Activated CD4-positive, alpha-beta memory T cell treated with anti-CD3 and anti-CD28 coated beads, Interleukin-2, amount 10 ng/mL, durations not matched to agents 7 days and 5 days (primary cell): ENCODE measurements at regions not wholly inside any gene's neighbourhood (a gene's known extent, or its start where the extent isn't known, plus 50 kb on each side); places are given as distances from the start of the nearest gene placed in this dataset.

Experiments
- CTCF ChIA-PET: fragments of 350-600 bp; sonication (Branson Sonifier 250); formaldehyde crosslinking; loops from one replicate; lab custom pipeline; 2021; ENCODE audit warnings: antibody characterized with exemption, inconsistent platforms; lab: Charles Lee
- POLR2A ChIA-PET: fragments of 350-600 bp; sonication (Branson Sonifier 250); formaldehyde crosslinking; loops from one replicate; lab custom pipeline; 2021; ENCODE audit warnings: antibody characterized with exemption; lab: Charles Lee
- DNase-seq: peaks from one replicate; pipeline ENCODE4 v3.0.0-alpha.2; 2020
- H3K27ac Mint-ChIP-seq: one replicate; pipeline ENCODE4 v1.8.0; 2021; ENCODE audit warnings: mild to moderate bottlenecking, mixed read lengths
- H3K27me3 Mint-ChIP-seq: one replicate; pipeline ENCODE4 v1.8.0; 2021; ENCODE audit warnings: mixed read lengths
- H3K36me3 Mint-ChIP-seq: one replicate; pipeline ENCODE4 v1.8.0; 2021; ENCODE audit warnings: low read depth, mixed read lengths
- H3K4me1 Mint-ChIP-seq: one replicate; pipeline ENCODE4 v1.8.0; 2021; ENCODE audit warnings: mixed read lengths
- H3K4me3 Mint-ChIP-seq: one replicate; pipeline ENCODE4 v1.8.0; 2021; ENCODE audit warnings: mild to moderate bottlenecking, mixed read lengths
- H3K9me3 Mint-ChIP-seq: one replicate; pipeline ENCODE4 v1.8.0; 2021; ENCODE audit warnings: mixed read lengths

DNA sequence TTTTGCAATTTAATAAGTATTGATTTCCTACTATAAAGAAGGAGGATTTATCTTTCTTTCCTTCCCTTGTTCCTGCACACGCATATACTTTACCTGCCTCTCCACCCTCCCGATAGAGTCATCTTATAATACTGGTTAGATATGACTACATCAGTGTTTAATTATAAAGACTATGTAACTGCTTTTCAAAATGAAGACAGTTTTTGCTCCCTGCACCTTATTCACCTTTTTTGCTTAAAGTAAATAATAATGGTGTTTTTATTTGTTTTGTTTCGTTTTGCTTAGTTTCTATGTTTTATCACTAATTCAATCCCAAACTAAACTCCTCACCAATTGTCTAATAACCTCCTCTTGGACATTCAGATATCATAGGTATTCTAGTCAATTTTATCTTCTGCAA lies 101.9 kb upstream of the RORA start:
- no peak overlapping the region for H3K27ac Mint-ChIP-seq
- no peak for DNase-seq
- POLR2A ChIA-PET, result no interaction called here
- no peak overlapping the region for H3K4me3 Mint-ChIP-seq
- H3K9me3 Mint-ChIP-seq, result no peaks in the 10 kb centered on the region
- no peaks in the 10 kb centered on the region for H3K4me1 Mint-ChIP-seq
- H3K36me3 Mint-ChIP-seq, result no peaks in the 10 kb centered on the region
- CTCF ChIA-PET, result no interaction called here
- peaks cover 2% of the 10 kb centered on the region for H3K27me3 Mint-ChIP-seq

GRCh38 chr15:61327019-61327631 lies 98.0 kb upstream of the RORA start:
- POLR2A ChIA-PET, result no interaction called here
- H3K4me1 Mint-ChIP-seq, result no peaks in the 10 kb centered on the region
- no peak overlapping the region for H3K4me3 Mint-ChIP-seq
- H3K27me3 Mint-ChIP-seq, result peaks cover 4% of the 10 kb centered on the region
- no peak overlapping the region for H3K27ac Mint-ChIP-seq
- no peaks in the 10 kb centered on the region for H3K36me3 Mint-ChIP-seq
- no peaks in the 10 kb centered on the region for H3K9me3 Mint-ChIP-seq
- DNase-seq, result no peak
- CTCF ChIA-PET, result no interaction called here

DNA sequence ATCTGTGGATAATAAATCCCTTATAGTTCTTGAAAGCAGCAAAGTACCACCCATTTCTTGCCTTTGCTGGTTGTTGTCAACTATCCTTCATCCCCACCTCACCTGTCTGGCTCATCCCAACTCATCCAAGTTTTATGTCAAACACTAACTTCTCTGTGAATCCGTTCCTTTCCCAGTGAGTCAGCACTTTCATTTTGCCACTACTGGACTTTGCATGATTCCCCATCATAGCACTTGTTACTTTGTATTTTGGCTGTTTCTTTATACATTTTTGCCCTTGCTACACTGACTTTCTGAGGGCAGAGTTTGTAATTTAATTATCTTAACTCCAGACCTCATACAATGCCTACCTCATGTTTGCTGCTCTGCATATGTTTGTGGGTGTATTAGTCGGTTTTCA lies 90.8 kb upstream of the RORA start:
- no peak overlapping the region for H3K4me3 Mint-ChIP-seq
- POLR2A ChIA-PET, result no interaction called here
- no peak overlapping the region for H3K27ac Mint-ChIP-seq
- no peaks in the 10 kb centered on the region for H3K9me3 Mint-ChIP-seq
- CTCF ChIA-PET, result no interaction called here
- no peak for DNase-seq
- peaks cover 2% of the 10 kb centered on the region for H3K27me3 Mint-ChIP-seq
- no peaks in the 10 kb centered on the region for H3K36me3 Mint-ChIP-seq
- no peaks in the 10 kb centered on the region for H3K4me1 Mint-ChIP-seq

- Mint-ChIP-seq H3K27me3 (peaks cover under 1% of the 10 kb centered on the region), H3K4me3 (no peak overlapping the region), H3K36me3 (no peaks in the 10 kb centered on the region), H3K27ac (no peak overlapping the region), H3K4me1 (no peaks in the 10 kb centered on the region), H3K9me3 (no peaks in the 10 kb centered on the region)
- CTCF ChIA-PET, result no interaction called here
- no peak for DNase-seq
- POLR2A ChIA-PET, result no interaction called here
Measured at GRCh38 chr15:61318802-61319525, 89.9 kb upstream of the RORA start.

GRCh38 chr15:61318301-61318700 lies 89.2 kb upstream of the RORA start:
- ChIA-PET CTCF (no interaction called here), POLR2A (no interaction called here)
- no peak for DNase-seq
- Mint-ChIP-seq H3K27me3 (no peaks in the 10 kb centered on the region), H3K27ac (no peak overlapping the region), H3K4me1 (no peaks in the 10 kb centered on the region), H3K9me3 (no peaks in the 10 kb centered on the region), H3K4me3 (no peak overlapping the region), H3K36me3 (no peaks in the 10 kb centered on the region)

- CTCF ChIA-PET, result no interaction called here
- Mint-ChIP-seq H3K36me3 (no peaks in the 10 kb centered on the region), H3K4me1 (no peaks in the 10 kb centered on the region), H3K27ac (no peak overlapping the region), H3K4me3 (no peak overlapping the region), H3K9me3 (no peaks in the 10 kb centered on the region), H3K27me3 (no peaks in the 10 kb centered on the region)
- POLR2A ChIA-PET, result no interaction called here
- no peak for DNase-seq
Measured at GRCh38 chr15:61315471-61315870, 86.4 kb upstream of the RORA start.

- Mint-ChIP-seq H3K36me3 (no peaks in the 10 kb centered on the region), H3K27me3 (no peaks in the 10 kb centered on the region), H3K9me3 (no peaks in the 10 kb centered on the region), H3K4me3 (no peak overlapping the region), H3K27ac (no peak overlapping the region), H3K4me1 (no peaks in the 10 kb centered on the region)
- no peak for DNase-seq
- POLR2A ChIA-PET, result no interaction called here
- CTCF ChIA-PET, result no interaction called here
Measured at GRCh38 chr15:61314427-61314826, 85.3 kb upstream of the RORA start.

DNA sequence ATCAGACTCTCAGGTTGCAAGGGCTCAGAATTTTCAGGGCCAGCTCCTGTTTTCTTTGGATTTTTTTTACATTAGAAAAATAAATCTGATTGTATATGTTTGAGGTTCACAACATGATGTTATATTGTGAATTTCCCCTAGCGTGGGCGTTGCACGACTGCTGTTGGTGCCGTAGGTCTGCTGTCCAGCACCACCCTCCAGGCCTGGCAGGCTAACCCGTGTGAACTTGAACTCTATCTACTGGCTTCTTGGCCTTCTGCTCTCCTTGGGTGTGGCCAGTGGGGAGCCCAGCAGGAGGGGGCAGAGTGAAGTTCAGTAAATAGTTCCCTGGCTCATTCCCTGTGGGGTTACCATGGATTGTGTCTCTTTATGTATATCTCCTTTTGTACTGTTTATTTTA lies 80.5 kb upstream of the RORA start:
- Mint-ChIP-seq H3K36me3 (no peaks in the 10 kb centered on the region), H3K4me1 (no peaks in the 10 kb centered on the region), H3K9me3 (no peaks in the 10 kb centered on the region), H3K27ac (no peak overlapping the region), H3K4me3 (no peak overlapping the region), H3K27me3 (no peaks in the 10 kb centered on the region)
- ChIA-PET POLR2A (no interaction called here), CTCF (no interaction called here)
- no peak for DNase-seq

DNA sequence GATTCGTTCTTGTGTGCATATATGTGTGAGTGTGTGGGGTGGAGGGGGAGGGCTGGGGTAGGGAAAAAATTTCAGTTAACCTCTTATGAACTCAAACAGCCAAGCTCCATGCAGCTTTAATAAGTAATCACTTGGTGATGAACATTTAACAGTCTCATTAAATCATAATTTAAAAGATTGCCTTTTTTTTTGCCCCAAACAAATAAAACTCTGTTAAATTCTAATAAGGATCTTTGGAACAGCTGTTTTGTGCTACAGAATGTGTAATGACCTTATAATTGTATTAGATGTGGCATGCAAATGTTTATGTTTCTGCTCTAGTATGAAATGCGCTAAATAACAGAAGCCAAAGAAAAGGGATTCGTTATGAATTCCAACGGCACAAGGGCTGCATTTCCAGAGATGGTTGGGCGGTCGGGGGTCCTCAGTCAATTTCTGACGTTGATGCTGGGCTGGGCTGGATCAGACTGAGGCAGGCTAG lies 80.0 kb upstream of the RORA start:
- H3K4me1 Mint-ChIP-seq, result no peaks in the 10 kb centered on the region
- POLR2A ChIA-PET, result no interaction called here
- no peaks in the 10 kb centered on the region for H3K27me3 Mint-ChIP-seq
- H3K36me3 Mint-ChIP-seq, result no peaks in the 10 kb centered on the region
- no peak overlapping the region for H3K27ac Mint-ChIP-seq
- H3K4me3 Mint-ChIP-seq, result no peak overlapping the region
- H3K9me3 Mint-ChIP-seq, result no peaks in the 10 kb centered on the region
- CTCF ChIA-PET, result no interaction called here
- no peak for DNase-seq

DNA sequence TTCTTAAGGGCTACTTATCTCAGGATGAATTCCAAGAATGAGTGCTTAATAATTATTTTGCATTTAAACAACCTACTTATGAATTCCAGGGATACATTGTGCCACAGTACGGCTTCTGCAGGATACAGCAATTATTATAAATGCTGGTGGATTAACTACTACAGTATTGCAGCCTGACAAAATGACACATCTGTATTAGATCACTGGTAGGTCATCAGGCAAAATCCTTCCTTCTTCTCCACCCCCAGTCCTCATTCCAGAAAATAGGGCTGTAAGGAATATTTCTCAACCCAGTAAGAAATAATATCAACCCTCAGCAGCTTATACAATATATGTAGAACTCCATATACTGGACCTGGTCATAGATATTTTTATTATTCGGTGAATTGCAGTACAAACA lies 79.3 kb upstream of the RORA start:
- DNase-seq, result no peak
- no peak overlapping the region for H3K27ac Mint-ChIP-seq
- no peaks in the 10 kb centered on the region for H3K9me3 Mint-ChIP-seq
- H3K27me3 Mint-ChIP-seq, result no peaks in the 10 kb centered on the region
- ChIA-PET CTCF (no interaction called here), POLR2A (no interaction called here)
- H3K36me3 Mint-ChIP-seq, result no peaks in the 10 kb centered on the region
- H3K4me3 Mint-ChIP-seq, result no peak overlapping the region
- no peaks in the 10 kb centered on the region for H3K4me1 Mint-ChIP-seq

DNA sequence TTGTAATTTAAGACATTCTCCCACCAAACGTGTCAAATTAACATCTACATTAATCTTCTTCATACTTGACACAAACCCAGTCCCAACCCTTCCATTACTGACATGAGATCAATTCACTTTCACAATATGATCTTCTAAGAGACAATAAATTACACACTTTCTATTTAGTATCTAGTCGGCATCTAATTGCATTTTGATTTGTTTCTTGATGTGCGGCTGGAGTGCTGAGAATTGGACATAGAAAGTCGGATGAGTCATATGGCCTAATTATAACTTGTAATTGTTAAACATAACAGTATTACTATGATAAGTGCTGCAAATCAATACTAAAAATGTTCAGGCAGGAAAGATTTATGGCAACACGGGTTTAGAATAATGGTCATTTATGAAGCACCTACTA lies 78.4 kb upstream of the RORA start:
- ChIA-PET CTCF (no interaction called here), POLR2A (no interaction called here)
- Mint-ChIP-seq H3K27me3 (no peaks in the 10 kb centered on the region), H3K4me3 (no peak overlapping the region), H3K27ac (no peak overlapping the region), H3K4me1 (no peaks in the 10 kb centered on the region), H3K36me3 (no peaks in the 10 kb centered on the region), H3K9me3 (no peaks in the 10 kb centered on the region)
- DNase-seq, result no peak

DNA sequence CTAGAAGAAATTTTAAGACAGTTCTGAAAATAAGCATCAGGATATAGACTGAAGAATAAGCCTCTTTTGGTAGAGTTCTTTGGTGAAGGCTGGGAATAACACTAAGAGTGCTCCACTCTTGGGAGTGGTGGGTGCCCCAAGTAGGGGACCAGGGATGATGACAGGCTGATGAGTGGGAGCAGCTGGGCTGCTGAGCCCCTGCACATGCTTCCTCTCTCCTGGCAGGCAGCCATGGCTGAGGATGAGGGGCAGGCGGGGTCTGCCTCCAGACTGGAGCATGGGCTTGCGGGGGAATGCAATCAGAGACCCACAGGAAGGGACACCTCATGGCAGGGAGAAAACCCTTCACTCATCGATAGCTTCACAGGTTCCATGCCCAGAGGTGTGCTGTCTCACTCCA lies 72.6 kb upstream of the RORA start:
- POLR2A ChIA-PET, result no interaction called here
- no peaks in the 10 kb centered on the region for H3K27me3 Mint-ChIP-seq
- no peak overlapping the region for H3K4me3 Mint-ChIP-seq
- no peaks in the 10 kb centered on the region for H3K36me3 Mint-ChIP-seq
- no peaks in the 10 kb centered on the region for H3K9me3 Mint-ChIP-seq
- DNase-seq, result no peak
- CTCF ChIA-PET, result no interaction called here
- H3K4me1 Mint-ChIP-seq, result no peaks in the 10 kb centered on the region
- H3K27ac Mint-ChIP-seq, result no peak overlapping the region

- H3K4me3 Mint-ChIP-seq, result no peak overlapping the region
- no peaks in the 10 kb centered on the region for H3K36me3 Mint-ChIP-seq
- no peak for DNase-seq
- no peaks in the 10 kb centered on the region for H3K9me3 Mint-ChIP-seq
- POLR2A ChIA-PET, result no interaction called here
- CTCF ChIA-PET, result no interaction called here
- no peaks in the 10 kb centered on the region for H3K4me1 Mint-ChIP-seq
- H3K27me3 Mint-ChIP-seq, result peaks cover 6% of the 10 kb centered on the region
- H3K27ac Mint-ChIP-seq, result no peak overlapping the region
Measured at GRCh38 chr15:61299075-61299763, 70.1 kb upstream of the RORA start.

DNA sequence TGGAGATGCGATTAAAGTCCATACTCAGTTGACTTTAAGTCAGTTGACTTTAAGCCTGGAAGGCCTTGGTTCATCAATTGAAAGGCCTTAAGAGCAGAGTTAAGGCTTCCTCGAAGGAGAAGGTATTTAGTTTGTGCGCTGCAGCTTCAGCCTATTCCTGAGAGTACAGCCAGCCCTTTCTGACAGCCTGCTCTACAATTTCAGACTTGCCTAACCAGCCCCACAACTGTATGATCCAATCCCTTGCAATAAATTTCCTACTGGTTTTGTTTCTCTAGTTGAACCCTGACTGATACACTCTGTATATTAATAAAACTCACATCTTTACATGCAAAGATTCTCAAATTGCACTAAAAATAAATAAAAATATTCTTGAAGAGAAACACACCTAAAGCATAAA lies 66.1 kb upstream of the RORA start:
- POLR2A ChIA-PET, result no interaction called here
- Mint-ChIP-seq H3K4me3 (no peak overlapping the region), H3K36me3 (no peaks in the 10 kb centered on the region), H3K4me1 (no peaks in the 10 kb centered on the region), H3K9me3 (no peaks in the 10 kb centered on the region), H3K27me3 (peaks cover 11% of the 10 kb centered on the region), H3K27ac (no peak overlapping the region)
- DNase-seq, result no peak
- CTCF ChIA-PET, result no interaction called here
